ENCODE measurements at regions not wholly inside any gene's neighbourhood (a gene's known extent, or its start where the extent isn't known, plus 50 kb on each side); places are given as distances from the start of the nearest gene placed in this dataset.

GRCh38 chr4:37008199-37008598, 236.3 kb upstream of the NWD2 start (continued):
- TF ChIP-seq, protein P1, sequence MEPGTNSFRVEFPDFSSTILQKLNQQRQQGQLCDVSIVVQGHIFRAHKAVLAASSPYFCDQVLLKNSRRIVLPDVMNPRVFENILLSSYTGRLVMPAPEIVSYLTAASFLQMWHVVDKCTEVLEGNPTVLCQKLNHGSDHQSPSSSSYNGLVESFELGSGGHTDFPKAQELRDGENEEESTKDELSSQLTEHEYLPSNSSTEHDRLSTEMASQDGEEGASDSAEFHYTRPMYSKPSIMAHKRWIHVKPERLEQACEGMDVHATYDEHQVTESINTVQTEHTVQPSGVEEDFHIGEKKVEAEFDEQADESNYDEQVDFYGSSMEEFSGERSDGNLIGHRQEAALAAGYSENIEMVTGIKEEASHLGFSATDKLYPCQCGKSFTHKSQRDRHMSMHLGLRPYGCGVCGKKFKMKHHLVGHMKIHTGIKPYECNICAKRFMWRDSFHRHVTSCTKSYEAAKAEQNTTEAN (CRISPR knock-in tag; IDR thresholded peaks at IDR 0.05): no peak
- TF ChIP-seq ZNF143 (CRISPR knock-in tag; IDR thresholded peaks at IDR 0.05): no peak
- no peak for TF ChIP-seq ZNF124 (CRISPR knock-in tag; IDR thresholded peaks at IDR 0.05)
- TF ChIP-seq NFE2L1 (tag; IDR thresholded peaks at IDR 0.05; ENCODE audit: borderline replicate concordance, low read depth): peak; percentile 26; the same call in 1 of the 2 replicates
- TF ChIP-seq, protein P2, sequence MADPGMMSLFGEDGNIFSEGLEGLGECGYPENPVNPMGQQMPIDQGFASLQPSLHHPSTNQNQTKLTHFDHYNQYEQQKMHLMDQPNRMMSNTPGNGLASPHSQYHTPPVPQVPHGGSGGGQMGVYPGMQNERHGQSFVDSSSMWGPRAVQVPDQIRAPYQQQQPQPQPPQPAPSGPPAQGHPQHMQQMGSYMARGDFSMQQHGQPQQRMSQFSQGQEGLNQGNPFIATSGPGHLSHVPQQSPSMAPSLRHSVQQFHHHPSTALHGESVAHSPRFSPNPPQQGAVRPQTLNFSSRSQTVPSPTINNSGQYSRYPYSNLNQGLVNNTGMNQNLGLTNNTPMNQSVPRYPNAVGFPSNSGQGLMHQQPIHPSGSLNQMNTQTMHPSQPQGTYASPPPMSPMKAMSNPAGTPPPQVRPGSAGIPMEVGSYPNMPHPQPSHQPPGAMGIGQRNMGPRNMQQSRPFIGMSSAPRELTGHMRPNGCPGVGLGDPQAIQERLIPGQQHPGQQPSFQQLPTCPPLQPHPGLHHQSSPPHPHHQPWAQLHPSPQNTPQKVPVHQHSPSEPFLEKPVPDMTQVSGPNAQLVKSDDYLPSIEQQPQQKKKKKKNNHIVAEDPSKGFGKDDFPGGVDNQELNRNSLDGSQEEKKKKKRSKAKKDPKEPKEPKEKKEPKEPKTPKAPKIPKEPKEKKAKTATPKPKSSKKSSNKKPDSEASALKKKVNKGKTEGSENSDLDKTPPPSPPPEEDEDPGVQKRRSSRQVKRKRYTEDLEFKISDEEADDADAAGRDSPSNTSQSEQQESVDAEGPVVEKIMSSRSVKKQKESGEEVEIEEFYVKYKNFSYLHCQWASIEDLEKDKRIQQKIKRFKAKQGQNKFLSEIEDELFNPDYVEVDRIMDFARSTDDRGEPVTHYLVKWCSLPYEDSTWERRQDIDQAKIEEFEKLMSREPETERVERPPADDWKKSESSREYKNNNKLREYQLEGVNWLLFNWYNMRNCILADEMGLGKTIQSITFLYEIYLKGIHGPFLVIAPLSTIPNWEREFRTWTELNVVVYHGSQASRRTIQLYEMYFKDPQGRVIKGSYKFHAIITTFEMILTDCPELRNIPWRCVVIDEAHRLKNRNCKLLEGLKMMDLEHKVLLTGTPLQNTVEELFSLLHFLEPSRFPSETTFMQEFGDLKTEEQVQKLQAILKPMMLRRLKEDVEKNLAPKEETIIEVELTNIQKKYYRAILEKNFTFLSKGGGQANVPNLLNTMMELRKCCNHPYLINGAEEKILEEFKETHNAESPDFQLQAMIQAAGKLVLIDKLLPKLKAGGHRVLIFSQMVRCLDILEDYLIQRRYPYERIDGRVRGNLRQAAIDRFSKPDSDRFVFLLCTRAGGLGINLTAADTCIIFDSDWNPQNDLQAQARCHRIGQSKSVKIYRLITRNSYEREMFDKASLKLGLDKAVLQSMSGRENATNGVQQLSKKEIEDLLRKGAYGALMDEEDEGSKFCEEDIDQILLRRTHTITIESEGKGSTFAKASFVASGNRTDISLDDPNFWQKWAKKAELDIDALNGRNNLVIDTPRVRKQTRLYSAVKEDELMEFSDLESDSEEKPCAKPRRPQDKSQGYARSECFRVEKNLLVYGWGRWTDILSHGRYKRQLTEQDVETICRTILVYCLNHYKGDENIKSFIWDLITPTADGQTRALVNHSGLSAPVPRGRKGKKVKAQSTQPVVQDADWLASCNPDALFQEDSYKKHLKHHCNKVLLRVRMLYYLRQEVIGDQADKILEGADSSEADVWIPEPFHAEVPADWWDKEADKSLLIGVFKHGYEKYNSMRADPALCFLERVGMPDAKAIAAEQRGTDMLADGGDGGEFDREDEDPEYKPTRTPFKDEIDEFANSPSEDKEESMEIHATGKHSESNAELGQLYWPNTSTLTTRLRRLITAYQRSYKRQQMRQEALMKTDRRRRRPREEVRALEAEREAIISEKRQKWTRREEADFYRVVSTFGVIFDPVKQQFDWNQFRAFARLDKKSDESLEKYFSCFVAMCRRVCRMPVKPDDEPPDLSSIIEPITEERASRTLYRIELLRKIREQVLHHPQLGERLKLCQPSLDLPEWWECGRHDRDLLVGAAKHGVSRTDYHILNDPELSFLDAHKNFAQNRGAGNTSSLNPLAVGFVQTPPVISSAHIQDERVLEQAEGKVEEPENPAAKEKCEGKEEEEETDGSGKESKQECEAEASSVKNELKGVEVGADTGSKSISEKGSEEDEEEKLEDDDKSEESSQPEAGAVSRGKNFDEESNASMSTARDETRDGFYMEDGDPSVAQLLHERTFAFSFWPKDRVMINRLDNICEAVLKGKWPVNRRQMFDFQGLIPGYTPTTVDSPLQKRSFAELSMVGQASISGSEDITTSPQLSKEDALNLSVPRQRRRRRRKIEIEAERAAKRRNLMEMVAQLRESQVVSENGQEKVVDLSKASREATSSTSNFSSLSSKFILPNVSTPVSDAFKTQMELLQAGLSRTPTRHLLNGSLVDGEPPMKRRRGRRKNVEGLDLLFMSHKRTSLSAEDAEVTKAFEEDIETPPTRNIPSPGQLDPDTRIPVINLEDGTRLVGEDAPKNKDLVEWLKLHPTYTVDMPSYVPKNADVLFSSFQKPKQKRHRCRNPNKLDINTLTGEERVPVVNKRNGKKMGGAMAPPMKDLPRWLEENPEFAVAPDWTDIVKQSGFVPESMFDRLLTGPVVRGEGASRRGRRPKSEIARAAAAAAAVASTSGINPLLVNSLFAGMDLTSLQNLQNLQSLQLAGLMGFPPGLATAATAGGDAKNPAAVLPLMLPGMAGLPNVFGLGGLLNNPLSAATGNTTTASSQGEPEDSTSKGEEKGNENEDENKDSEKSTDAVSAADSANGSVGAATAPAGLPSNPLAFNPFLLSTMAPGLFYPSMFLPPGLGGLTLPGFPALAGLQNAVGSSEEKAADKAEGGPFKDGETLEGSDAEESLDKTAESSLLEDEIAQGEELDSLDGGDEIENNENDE (IDR thresholded peaks at IDR 0.05; ENCODE audit: low read depth, low read length): no peak
- TF ChIP-seq DMBX1 (CRISPR knock-in tag; IDR thresholded peaks at IDR 0.05; ENCODE audit: borderline replicate concordance): peak; percentile 76
- no peak for TF ChIP-seq EWSR1 (IDR thresholded peaks at IDR 0.05; ENCODE audit: borderline replicate concordance, low read depth, partially characterized antibody)
- TF ChIP-seq ZNF316 (IDR thresholded peaks at IDR 0.05): peak; percentile 48
- no peak for TF ChIP-seq SRSF9 (IDR thresholded peaks at IDR 0.05; ENCODE audit: borderline replicate concordance, low read depth, low read length)
- TF ChIP-seq GMEB1 (CRISPR knock-in tag; IDR thresholded peaks at IDR 0.05): no peak
- no peak for TF ChIP-seq E2F6 (IDR thresholded peaks at IDR 0.05; ENCODE audit: borderline replicate concordance in 1 of 2, extremely low read depth in 1 of 2, insufficient read depth in 1 of 2, insufficient read length in 1 of 2, low read depth in 1 of 2, low read length in 1 of 2, poor library complexity in 1 of 2, severe bottlenecking in 1 of 2)
- no peak for TF ChIP-seq EGR1 (conservative IDR thresholded peaks at IDR 0.05)
